ENCODE measurements at regions not wholly inside any gene's neighbourhood (a gene's known extent, or its start where the extent isn't known, plus 50 kb on each side); places are given as distances from the start of the nearest gene placed in this dataset.

DNA sequence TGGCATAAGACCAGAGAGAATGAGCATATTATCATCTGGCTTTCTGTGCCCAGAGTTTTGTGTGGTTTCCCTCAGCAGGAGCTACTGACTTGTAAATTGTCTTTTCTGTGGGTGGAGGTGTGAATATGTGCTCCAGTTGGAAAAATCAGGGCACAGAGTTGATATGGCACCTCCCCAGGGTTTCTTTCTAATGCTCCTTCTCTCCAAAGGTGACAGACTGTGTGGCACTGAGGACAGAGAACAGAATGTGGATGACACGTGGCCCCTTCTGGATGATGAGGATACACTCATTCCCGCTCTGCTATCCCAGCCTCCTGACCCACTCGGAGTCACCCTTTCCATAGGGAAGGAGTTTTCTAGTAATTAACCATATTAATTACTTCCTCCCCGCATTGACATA lies 221.0 kb downstream of the ICE1 start:
- in situ Hi-C loops (cut with HindIII; ENCODE audit: low pct_ligation_motif_present, low pct_unique_long_range_greater_than_20kb, low sequenced_read_pairs), result no loop called here
- no peak for DNase-seq

DNA sequence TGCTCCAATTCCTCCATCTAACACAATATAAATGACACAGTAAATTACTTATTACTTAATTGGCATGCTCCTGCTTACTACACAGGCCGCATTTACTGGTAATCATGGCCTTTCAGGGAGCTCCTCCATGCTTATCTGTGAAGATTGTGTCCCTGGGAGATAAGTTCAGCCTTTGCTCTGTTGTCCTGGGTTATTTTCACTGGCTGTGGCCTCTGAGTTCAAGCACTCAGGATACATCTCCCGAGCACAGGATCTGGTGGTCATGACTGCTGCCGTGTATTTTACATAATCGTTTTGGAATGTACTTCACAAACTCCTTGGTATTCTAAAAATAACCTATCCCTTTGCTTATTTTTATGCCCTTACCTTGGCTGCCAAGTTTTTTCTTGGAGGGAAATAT lies 215.7 kb downstream of the ICE1 start:
- DNase-seq, result no peak
- in situ Hi-C loops (cut with HindIII; ENCODE audit: low pct_ligation_motif_present, low pct_unique_long_range_greater_than_20kb, low sequenced_read_pairs), result no loop called here

DNA sequence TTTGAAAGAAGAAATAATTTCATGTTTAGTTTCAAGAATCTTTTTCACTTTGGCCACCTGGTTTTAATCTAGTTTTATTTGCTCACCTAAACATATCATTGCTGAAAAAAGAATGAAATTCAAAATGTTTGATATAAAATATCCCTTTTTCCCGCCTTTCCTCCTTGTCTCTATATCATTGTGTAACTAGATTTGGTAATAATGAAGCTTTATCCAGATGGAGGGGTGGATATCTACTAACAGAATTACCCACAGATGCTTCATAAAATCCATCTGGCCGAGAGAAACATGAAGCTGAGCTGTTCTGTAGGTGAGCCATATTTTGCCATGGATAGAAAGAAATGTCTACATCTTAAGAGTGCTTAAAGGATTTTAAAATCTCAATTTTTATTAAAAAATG lies 214.7 kb downstream of the ICE1 start:
- no peak for DNase-seq
- in situ Hi-C loops (cut with HindIII; ENCODE audit: low pct_ligation_motif_present, low pct_unique_long_range_greater_than_20kb, low sequenced_read_pairs), result no loop called here

DNA sequence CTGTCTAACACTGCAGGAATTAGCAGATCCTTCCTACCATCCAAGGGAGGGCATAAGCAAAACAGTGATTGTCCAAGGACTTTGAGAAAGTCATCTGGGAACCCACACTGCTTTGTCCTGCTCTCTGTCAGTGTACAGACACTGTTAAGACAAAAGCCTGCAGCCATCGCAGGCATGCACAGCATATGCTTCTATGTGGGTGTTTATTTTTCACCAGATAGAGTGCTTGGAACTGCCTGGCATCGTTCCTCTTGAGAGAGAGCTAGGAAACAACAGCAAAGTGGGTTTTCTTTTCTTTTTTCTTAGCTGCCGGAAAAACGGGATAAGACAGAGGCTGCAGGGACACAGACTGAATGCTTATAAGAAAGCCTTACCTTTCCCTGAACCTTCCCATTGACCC lies 212.3 kb downstream of the ICE1 start:
- in situ Hi-C loops (cut with HindIII; ENCODE audit: low pct_ligation_motif_present, low pct_unique_long_range_greater_than_20kb, low sequenced_read_pairs), result no loop called here
- no peak for DNase-seq

DNA sequence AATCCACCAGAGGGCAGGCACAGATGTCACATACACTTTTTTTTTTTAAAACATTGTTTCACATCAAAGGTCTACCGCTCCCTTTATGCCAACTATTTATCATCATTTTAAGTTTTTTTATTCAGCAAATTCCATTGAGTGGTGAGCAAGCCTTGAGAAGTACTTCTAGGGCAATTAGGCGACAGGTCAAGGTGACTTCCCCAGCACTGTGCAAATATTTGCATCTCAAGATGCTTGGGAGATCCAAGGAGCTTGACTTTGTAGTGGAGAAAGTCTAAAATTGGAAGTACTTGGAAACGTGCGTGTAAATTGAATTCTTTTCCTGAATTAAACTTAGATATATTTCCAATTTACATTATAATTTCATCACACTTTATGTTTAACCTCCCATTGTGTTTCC lies 211.1 kb downstream of the ICE1 start:
- in situ Hi-C loops (cut with HindIII; ENCODE audit: low pct_ligation_motif_present, low pct_unique_long_range_greater_than_20kb, low sequenced_read_pairs), result no loop called here
- no peak for DNase-seq

DNA sequence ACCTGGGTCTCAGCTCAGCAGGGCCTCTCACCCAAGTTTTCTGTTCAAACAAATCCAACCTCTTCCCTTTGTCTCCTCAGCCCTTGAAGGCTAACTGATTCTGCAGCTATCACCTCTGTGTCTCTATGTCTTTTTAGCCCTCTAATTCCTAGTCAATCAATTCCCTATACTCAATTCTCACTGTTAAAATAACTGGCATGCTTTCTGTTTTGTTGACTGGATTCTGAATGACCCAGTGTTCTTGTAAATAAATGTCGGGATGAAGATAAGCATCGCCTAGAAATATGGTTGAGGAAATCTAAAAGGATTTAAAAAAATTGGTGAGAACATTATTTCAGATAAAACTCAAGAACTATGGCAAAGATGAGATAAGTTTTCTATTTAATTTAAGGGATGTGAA lies 210.2 kb downstream of the ICE1 start:
- DNase-seq, result no peak
- in situ Hi-C loops (cut with HindIII; ENCODE audit: low pct_ligation_motif_present, low pct_unique_long_range_greater_than_20kb, low sequenced_read_pairs), result no loop called here

DNA sequence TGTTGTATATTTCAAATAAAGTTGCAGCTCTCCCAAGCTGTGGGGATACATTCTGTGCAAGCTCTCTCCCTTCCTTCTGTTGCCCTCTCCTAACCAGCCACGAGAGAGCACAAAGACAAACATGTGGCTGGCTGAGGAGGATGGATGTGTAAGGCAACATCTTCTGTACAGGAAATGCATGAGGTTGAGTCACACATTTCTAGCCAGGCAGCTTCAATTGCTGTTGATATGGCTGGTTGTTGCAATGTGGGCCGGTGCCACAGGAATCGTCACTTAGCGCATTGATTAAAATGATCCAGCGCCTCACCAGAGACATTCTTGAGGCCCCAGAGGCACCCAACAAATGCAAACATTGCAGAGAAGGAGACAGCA lies 207.1 kb downstream of the ICE1 start:
- in situ Hi-C loops (cut with HindIII; ENCODE audit: low pct_ligation_motif_present, low pct_unique_long_range_greater_than_20kb, low sequenced_read_pairs), result no loop called here
- DNase-seq, result no peak

DNA sequence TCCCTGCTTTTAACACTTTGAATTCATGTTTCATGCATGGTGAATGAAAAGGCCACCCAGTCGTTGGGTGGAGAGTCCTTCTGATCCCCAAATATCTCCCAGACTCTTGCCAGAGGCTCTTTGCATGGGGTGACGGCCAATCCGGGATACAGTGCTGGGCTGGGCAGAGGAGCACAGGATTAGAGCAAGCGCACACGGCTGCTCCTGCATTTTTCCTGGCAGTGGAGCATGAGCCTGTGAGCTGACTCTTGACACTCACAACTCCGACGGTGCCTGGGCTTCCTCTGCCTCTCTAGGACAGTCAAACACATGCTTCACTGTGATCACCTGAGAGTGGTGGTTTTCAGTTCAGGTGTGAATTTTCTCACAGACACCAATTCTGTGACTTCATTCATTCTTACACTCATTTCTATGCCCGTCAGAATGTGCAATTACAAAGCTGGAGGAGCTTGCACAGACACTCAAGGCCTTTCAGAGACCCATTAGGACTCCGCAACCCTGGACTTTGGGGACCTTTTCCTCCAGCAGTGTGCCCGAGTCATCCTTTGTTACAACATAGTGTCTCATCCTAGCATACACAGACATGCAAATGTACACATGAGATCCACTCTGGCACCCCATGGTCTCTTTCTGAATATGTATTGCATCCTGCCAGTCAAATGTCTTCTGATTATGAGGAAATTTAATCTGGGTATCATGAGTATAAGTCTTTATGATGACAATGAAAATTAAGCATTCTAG lies 206.6 kb downstream of the ICE1 start:
- DNase-seq, result no peak
- in situ Hi-C loops (cut with HindIII; ENCODE audit: low pct_ligation_motif_present, low pct_unique_long_range_greater_than_20kb, low sequenced_read_pairs), result no loop called here

DNA sequence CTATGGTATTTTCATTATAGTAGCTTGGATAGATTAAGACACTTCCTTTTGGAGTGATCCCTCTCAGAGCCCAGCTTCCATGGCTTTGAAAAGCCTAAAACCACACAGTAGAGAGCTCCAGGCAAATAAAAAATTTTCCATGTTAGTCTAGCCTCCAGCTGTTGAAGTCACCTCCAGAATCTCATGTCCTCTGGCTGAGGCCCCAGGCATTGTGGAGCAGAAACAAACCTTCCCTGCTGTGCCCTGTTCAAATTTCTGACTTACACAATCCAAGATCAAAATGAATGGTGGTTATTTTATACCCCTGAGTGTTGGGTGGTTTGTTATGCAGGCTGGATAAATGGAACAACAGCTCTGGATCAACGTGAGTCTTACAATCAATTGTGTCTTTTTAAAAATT lies 203.9 kb downstream of the ICE1 start:
- no peak for DNase-seq
- in situ Hi-C loops (cut with HindIII; ENCODE audit: low pct_ligation_motif_present, low pct_unique_long_range_greater_than_20kb, low sequenced_read_pairs), result no loop called here

DNA sequence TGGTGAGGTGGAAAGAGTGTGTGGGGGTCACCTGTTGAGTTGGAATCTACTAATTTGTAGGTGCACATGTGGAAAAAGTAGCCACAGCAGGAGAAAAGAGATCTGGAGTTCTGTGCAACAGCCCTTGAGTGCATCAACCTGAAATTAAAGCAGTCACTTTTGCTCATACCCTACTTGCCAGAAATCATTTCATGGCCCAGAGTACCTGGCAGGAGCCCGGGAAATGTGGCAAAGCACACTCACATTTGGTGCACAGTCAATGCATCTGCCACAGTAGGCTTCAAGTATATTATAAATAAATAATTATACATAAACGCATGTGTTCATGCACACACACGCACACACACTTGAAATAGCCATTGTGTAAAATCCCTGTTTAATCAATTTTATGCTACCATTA lies 203.0 kb downstream of the ICE1 start:
- DNase-seq, result no peak
- in situ Hi-C loops (cut with HindIII; ENCODE audit: low pct_ligation_motif_present, low pct_unique_long_range_greater_than_20kb, low sequenced_read_pairs), result no loop called here

DNA sequence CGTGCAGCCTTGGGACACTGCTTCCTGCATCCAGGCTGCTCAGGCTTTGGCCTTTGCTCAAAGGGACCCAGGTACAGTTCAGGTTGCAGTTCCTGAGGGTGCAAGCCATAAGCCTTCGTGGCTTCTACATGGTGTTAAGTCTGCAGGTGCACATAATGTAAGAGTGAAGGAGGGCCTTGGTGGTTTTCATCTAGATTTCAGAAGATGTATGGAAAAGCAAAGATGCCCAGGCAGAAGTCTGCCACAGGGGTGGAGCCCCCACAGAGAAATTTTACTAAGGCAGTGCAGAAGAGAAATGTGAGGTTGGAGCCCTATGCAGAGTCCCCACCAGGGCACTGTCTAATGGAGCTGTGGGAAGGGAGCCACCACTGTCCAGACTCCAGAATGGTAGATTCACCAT lies 200.9 kb downstream of the ICE1 start:
- no peak for DNase-seq
- in situ Hi-C loops (cut with HindIII; ENCODE audit: low pct_ligation_motif_present, low pct_unique_long_range_greater_than_20kb, low sequenced_read_pairs), result no loop called here

DNA sequence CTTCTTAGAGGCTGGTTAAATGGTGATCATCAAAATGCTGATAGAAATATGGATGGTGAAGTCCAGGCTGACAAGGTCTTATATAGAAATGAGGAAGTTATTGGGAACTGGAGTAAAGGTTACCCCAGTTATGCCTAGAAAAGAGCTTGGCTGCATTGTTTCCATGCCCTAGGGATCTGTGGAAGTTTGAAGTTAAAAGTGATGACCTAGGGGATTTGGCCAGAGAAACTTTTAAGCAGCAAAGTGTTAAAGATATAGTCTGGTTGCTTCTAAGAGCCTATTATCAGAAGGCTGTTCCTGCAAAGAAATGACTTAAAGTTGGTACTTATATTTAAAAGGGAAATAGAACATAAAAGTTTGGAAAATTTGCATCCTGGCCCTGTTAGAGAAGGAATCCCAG lies 200.3 kb downstream of the ICE1 start:
- DNase-seq, result no peak
- in situ Hi-C loops (cut with HindIII; ENCODE audit: low pct_ligation_motif_present, low pct_unique_long_range_greater_than_20kb, low sequenced_read_pairs), result no loop called here

DNA sequence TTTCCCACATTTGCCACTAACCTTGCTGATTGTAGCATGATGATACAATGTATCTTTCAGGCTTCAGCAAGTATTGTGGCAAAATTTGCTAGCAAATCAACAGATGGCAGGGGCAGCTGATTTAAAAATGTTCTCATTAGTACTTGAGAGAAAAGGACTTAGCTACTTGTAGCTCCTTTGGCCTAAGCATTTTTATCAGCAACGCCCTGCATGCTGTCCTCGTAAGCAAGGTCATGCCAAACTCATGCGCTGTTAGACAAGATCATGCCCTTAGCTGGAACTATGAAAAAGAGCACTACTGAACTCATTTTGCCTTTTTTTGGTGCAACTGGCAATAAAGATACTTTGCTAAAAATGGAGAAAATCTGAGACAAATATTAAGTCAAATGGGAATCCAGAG lies 197.1 kb downstream of the ICE1 start:
- in situ Hi-C loops (cut with HindIII; ENCODE audit: low pct_ligation_motif_present, low pct_unique_long_range_greater_than_20kb, low sequenced_read_pairs), result no loop called here
- DNase-seq, result no peak

DNA sequence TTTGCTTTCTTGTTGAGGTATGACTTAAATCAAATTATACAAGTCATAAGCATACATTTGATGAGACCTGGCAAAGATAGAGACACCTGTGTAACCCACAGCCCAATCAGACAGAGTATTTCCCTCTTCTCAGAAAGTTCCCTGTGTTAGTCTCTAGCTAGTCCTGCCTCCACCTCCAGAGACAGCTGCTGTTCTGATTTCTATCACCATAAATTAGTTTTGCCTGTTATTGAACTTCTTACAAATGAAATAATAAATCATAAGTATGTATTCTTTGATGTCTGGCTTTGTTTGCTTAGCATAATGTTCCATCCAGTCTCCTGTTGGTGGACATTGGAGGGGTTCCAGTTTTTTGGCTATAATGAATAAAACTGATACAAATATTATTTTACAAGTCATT lies 194.5 kb downstream of the ICE1 start:
- in situ Hi-C loops (cut with HindIII; ENCODE audit: low pct_ligation_motif_present, low pct_unique_long_range_greater_than_20kb, low sequenced_read_pairs), result no loop called here
- no peak for DNase-seq

DNA sequence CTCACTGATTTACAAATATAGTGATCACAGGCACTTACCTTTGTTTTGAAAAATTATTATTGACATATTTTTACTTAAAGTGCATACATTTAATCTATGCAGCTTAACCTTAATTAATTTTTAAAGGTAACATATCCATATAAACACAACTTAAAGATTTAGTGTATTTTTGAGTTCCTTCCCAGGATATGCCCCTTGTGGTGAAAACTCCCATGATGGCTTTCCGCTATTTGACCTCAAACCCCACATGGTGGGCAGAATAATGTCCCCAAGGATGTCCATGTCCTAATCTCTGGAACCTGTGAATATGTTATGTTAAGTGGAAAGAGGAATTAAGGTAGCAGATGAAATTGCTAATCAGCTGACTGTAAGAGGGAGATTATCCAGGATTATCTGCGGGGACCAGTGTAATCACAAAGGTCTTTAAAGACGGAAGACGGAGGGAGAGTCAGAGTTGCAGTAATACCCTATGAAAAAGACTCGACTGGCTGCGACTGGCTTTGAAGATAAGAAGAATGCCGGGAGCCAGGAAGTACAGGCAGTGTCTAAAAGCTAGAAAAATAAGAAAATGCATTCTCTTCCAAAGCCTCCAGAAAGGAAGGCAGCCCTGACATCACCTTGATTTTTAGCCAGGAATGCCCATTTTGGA lies 193.9 kb downstream of the ICE1 start:
- no peak for DNase-seq
- in situ Hi-C loops (cut with HindIII; ENCODE audit: low pct_ligation_motif_present, low pct_unique_long_range_greater_than_20kb, low sequenced_read_pairs), result no loop called here

DNA sequence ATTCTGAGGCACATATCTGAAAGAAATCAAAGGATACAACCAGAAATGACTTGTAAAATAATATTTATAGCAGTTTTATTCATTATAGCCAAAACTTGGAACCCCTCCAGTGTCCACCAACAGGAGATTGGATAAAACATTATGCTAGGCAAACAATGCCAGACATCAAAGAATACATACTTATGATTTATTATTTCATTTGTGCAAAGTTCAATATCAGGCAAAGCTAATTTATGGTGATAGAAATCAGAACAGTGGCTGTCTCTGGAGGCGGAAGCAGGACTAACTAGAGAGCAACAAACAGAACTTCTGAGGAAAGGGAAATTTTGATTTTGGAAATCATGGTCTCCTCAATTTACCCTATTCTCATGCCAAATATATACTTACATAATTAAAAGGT lies 193.1 kb downstream of the ICE1 start:
- no peak for DNase-seq
- in situ Hi-C loops (cut with HindIII; ENCODE audit: low pct_ligation_motif_present, low pct_unique_long_range_greater_than_20kb, low sequenced_read_pairs), result no loop called here

DNA sequence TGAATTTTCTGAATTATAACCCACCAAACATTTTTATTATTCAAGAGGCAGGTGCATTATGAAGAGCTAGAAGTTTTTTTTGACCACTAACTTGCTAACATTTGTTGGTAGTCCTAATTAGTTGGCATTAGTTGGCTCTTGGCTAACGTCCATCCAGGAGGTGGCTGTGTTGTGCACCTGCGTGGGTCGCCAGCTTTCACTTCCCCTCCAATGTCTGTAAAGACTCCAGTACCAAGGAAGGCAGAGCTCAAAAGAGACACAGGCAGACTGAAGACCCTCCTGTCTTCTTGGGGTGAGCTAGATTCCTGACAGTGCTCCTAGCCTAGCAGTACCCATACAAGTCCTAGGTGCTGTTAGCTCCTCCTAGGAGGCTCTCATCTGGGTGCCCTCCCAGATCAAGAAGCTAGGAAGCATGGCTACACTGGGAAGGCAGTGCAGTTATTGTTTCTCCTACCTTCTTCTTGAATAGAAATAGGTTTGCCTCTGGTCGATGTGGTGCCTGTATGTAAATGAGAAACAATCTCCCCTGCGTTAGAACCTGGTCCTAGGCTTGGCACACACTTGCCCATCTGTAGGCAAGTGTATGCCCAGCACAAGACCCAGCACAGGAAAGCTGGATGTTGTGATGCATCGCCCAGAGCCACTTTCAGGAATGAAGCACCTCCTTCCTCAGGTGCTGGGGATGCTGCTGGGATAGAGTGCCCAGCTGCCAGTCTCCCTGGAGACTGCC lies 190.9 kb downstream of the ICE1 start:
- in situ Hi-C loops (cut with HindIII; ENCODE audit: low pct_ligation_motif_present, low pct_unique_long_range_greater_than_20kb, low sequenced_read_pairs), result no loop called here
- DNase-seq, result no peak

DNA sequence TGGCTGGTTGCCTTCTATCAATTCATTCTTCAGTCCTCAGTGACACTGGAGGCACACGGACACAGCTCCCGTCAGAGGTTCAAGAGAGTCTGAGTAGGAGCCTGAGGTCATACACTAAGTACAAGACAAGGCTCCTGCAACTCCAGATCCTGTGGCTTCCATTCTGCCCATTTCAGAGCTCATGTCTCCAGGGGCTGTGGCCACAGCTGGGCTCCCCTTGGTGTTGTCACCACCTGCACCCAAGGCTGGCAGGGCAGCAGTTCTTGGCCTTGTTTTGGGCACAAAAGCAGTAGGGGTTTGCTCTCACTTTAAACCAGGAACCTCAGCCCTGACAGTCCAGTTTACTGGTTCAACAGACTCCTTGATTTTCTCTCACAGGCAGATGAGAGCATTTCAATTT lies 189.6 kb downstream of the ICE1 start:
- in situ Hi-C loops (cut with HindIII; ENCODE audit: low pct_ligation_motif_present, low pct_unique_long_range_greater_than_20kb, low sequenced_read_pairs), result no loop called here

DNA sequence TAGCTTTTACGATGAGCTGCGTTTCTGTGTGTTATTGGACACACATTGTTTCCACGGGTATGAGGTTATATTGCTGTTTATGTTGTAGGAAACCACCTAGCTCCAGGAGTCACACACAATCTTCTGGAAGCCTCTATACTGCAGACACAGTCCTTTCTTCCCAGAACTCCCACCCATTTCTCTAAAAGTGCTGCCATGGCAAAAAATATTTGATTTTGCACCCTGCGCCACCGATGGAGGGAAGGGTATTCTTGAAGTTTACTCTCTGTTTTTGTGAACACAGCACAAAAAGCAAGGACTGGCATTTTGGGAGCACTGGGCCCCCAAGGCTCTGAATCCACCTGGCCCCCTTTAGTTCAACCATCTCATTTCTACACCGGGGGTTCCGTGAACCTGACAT lies 187.5 kb downstream of the ICE1 start:
- in situ Hi-C loops (cut with HindIII; ENCODE audit: low pct_ligation_motif_present, low pct_unique_long_range_greater_than_20kb, low sequenced_read_pairs), result no loop called here

More for the DNA sequence above, 189.6 kb downstream of the ICE1 start:
- DNase-seq, result no peak

DNA sequence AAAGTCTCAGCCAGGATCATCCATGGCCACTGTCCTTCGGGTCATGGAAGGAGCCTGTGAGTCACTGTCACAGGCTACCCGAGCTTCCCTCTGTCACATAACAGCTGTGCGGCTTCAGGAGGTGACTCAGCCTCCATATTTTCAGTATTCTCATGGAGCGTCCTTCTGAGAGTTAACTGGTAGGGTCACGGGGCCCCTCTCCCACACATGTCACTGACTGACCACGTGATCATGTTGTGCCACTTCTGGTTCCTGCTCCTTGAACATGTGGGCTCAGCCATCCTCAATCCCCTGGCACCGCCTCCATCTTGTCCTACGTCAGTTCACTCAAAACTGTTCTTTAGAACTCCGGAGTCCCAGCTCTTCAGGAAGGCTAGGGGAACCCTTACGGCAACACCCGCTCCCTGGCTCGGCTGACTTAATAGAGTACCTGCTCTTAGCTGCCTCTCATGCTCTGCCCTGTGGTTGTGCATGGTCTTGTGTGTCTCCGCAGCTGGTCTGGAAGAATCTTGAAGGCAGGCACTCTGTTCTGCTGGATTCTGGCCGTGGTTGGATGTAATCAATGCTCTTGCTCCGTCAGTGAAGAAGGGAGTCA lies 182.8 kb downstream of the ICE1 start:
- no peak for DNase-seq
- in situ Hi-C loops (cut with HindIII; ENCODE audit: low pct_ligation_motif_present, low pct_unique_long_range_greater_than_20kb, low sequenced_read_pairs), result no loop called here

More for the DNA sequence above, 187.5 kb downstream of the ICE1 start:
- no peak for DNase-seq
